ENCODE measurements at regions not wholly inside any gene's neighbourhood (a gene's known extent, or its start where the extent isn't known, plus 50 kb on each side); places are given as distances from the start of the nearest gene placed in this dataset.

DNA sequence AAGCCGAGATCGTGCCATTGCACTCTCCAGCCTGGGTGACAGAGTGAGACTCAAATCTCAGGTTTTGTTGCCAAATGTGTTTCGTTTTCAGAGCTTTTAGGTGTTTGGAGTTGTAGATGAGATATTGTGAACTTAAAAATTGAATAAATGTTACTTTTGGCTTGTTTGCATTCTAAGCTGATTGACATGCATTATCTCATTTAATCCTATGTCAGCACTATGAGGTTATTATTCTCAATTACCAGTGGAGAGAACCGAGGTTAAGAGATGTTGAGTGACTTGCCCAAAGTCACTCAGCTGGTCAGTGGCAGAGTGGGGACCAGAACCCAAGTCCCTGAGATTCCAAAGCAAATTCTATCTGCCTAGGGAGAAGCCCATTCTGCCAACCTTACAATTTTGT, 72.6 kb upstream of the PIM1 start:
- ATAC-seq (ENCODE audit: poor library complexity): no peak
- TF ChIP-seq CTCF (IDR thresholded peaks at IDR 0.05): no peak
- CTCF ChIA-PET: interaction anchor here (1.4 kb wide), 1 partner anchor 46 kb away, joined by 3 read pairs; no protein-coding TSS in a partner anchor
- intact Hi-C loops (cut with DNase I, micrococcal nuclease): no loop called here
- DNase-seq: no peak
- Histone ChIP-seq H3K36me3 (ENCODE audit: insufficient read depth, low read length) (no peaks in the 10 kb centered on the region), H3K27me3 (ENCODE audit: control insufficient read depth in 1 of 2, insufficient read depth in 2 of 2, low read length in 2 of 2) (no peaks in the 10 kb centered on the region), H3K27ac (ENCODE audit: low read depth in 1 of 2, low read length in 2 of 2) (no peak overlapping the region), H3K4me3 (ENCODE audit: low read length) (no peak overlapping the region), H3K4me1 (ENCODE audit: insufficient read depth, low read length) (peaks cover 14% of the 10 kb centered on the region), H3K9me3 (ENCODE audit: control insufficient read depth in 1 of 2, insufficient read depth in 1 of 2, low read length in 2 of 2) (no peaks in the 10 kb centered on the region)
- no peak overlapping the region for H3K4me3 Mint-ChIP-seq
- H3K27me3 Mint-ChIP-seq: no peaks in the 10 kb centered on the region
- no peaks in the 10 kb centered on the region for H3K36me3 Mint-ChIP-seq (ENCODE audit: low read depth)
- H3K27ac Mint-ChIP-seq: no peak overlapping the region
- POLR2A ChIA-PET: no interaction called here
- peaks cover 27% of the 10 kb centered on the region for H3K4me1 Mint-ChIP-seq (ENCODE audit: low read depth)
- no peaks in the 10 kb centered on the region for H3K9me3 Mint-ChIP-seq

DNA sequence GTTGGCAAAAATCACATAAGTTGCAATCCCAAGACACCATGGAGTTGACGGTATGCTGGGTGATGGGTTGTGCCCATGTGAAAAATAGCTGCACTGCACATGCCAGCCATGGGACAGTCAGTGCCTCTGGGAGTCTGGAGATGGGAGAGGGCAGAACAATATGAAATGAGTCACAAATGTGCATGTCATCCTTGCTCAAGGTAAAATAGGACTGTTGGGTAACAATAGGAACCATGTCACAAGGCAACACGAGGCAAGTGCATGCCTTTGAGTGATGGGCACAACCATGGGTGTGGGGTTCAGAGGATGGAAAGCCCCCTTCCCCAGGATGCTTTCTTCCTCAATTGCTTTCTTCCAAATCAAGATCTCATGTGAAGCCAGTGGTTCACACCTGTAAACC, 70.5 kb upstream of the PIM1 start:
- H3K9me3 Mint-ChIP-seq: no peaks in the 10 kb centered on the region
- Histone ChIP-seq H3K9me3 (ENCODE audit: control insufficient read depth in 1 of 2, insufficient read depth in 1 of 2, low read length in 2 of 2) (no peaks in the 10 kb centered on the region), H3K27me3 (ENCODE audit: control insufficient read depth in 1 of 2, insufficient read depth in 2 of 2, low read length in 2 of 2) (no peaks in the 10 kb centered on the region), H3K4me3 (ENCODE audit: low read length) (no peak overlapping the region), H3K4me1 (ENCODE audit: insufficient read depth, low read length) (peaks cover 26% of the 10 kb centered on the region), H3K36me3 (ENCODE audit: insufficient read depth, low read length) (no peaks in the 10 kb centered on the region), H3K27ac (ENCODE audit: low read depth in 1 of 2, low read length in 2 of 2) (no peak overlapping the region)
- ChIA-PET POLR2A (no interaction called here), CTCF (interaction anchor here (1.4 kb wide), 1 partner anchor 48 kb away, joined by 3 read pairs; no protein-coding TSS in a partner anchor)
- H3K27me3 Mint-ChIP-seq: no peaks in the 10 kb centered on the region
- no peak overlapping the region for H3K27ac Mint-ChIP-seq
- DNase-seq: peak in 2 of 14 experiments; percentile 47 to 62
- TF ChIP-seq CTCF (IDR thresholded peaks at IDR 0.05): no peak
- H3K4me1 Mint-ChIP-seq (ENCODE audit: low read depth): peaks cover 33% of the 10 kb centered on the region
- no peak for ATAC-seq (ENCODE audit: poor library complexity)
- intact Hi-C loops (cut with DNase I, micrococcal nuclease): no loop called here
- H3K4me3 Mint-ChIP-seq: no peak overlapping the region
- no peaks in the 10 kb centered on the region for H3K36me3 Mint-ChIP-seq (ENCODE audit: low read depth)

DNA sequence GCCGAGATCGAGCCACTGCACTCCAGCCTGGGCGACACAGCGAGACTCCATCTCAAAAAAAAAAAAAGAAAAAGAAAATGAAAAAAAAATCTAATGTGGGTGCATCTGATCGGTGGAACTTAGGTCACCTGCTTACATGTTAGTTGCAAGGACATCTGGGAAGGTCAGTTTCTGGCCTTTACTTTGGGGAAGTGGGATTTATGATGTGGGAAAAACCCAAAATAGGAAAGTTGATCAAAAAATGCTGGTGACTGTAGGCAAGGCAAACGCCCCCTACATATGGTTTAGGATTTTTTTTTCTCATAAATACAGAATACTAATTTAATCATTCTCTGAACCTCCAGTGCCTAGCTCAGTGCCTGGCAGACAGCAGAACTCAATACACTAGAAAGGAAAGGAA, 69.2 kb upstream of the PIM1 start:
- H3K36me3 ChIP-seq (ENCODE audit: insufficient read depth, low read length): no peaks in the 10 kb centered on the region
- Mint-ChIP-seq H3K4me3 (peak overlapping the region; percentile 42), H3K27ac (peak overlapping the region; percentile 71), H3K36me3 (ENCODE audit: low read depth) (no peaks in the 10 kb centered on the region), H3K27me3 (no peaks in the 10 kb centered on the region), H3K4me1 (ENCODE audit: low read depth) (peaks cover 29% of the 10 kb centered on the region), H3K9me3 (no peaks in the 10 kb centered on the region)
- no peak for TF ChIP-seq CTCF (IDR thresholded peaks at IDR 0.05)
- peaks cover 23% of the 10 kb centered on the region for H3K4me1 ChIP-seq (ENCODE audit: insufficient read depth, low read length)
- no peak overlapping the region for H3K27ac ChIP-seq (ENCODE audit: low read depth in 1 of 2, low read length in 2 of 2)
- no peak overlapping the region for H3K4me3 ChIP-seq (ENCODE audit: low read length)
- ATAC-seq (ENCODE audit: poor library complexity): no peak
- H3K27me3 ChIP-seq (ENCODE audit: control insufficient read depth in 1 of 2, insufficient read depth in 2 of 2, low read length in 2 of 2): no peaks in the 10 kb centered on the region
- H3K9me3 ChIP-seq (ENCODE audit: control insufficient read depth in 1 of 2, insufficient read depth in 1 of 2, low read length in 2 of 2): no peaks in the 10 kb centered on the region
- DNase-seq: no peak
- ChIA-PET CTCF (interaction anchor here (1.7 kb wide), 1 partner anchor 50 kb away, joined by 6 read pairs; no protein-coding TSS in a partner anchor), POLR2A (no interaction called here)
- intact Hi-C loops (cut with DNase I, micrococcal nuclease): loop anchor here in 1 of 2 experiments (5.0 kb wide), 1 partner anchor 72 kb away; the partner anchor contains the start of gene PIM1

Data from CD4-positive, alpha-beta T cell (primary cell).